ENCODE measurements at regions not wholly inside any gene's neighbourhood (a gene's known extent, or its start where the extent isn't known, plus 50 kb on each side); places are given as distances from the start of the nearest gene placed in this dataset.

GRCh38 chr2:215615067-215615802 is 179.4 kb upstream of the FN1 start:
- TF ChIP-seq, protein P1, sequence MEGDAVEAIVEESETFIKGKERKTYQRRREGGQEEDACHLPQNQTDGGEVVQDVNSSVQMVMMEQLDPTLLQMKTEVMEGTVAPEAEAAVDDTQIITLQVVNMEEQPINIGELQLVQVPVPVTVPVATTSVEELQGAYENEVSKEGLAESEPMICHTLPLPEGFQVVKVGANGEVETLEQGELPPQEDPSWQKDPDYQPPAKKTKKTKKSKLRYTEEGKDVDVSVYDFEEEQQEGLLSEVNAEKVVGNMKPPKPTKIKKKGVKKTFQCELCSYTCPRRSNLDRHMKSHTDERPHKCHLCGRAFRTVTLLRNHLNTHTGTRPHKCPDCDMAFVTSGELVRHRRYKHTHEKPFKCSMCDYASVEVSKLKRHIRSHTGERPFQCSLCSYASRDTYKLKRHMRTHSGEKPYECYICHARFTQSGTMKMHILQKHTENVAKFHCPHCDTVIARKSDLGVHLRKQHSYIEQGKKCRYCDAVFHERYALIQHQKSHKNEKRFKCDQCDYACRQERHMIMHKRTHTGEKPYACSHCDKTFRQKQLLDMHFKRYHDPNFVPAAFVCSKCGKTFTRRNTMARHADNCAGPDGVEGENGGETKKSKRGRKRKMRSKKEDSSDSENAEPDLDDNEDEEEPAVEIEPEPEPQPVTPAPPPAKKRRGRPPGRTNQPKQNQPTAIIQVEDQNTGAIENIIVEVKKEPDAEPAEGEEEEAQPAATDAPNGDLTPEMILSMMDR (IDR thresholded peaks at IDR 0.05; ENCODE audit: low read depth, low read length): no peak
- DNase-seq (ENCODE audit: low read depth in 2 of 2): no peak
- no peak overlapping the region for H3K4me3 ChIP-seq (replicated peaks in 1 of 2; ENCODE audit: low read depth in 2 of 2, low read length in 2 of 2)

DNA sequence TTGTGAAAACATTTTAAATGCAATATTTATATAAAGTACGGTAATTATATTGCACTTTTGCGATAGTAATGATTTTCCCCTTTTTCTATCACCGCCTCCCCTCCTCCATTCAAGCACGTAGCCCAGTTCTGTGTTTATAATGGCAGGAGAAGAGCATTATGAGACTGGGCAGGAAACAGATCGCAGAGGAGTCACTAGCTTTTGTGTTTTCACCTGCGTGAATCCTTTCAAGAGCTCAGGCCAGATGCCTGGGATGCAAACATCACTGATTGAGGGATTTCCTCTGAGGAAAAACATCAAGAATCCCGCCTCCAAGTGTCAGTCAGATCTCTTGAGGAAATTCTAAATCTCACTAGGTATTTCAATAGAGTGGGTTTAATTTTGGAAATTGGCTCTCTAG is 178.4 kb upstream of the FN1 start:
- no peak overlapping the region for H3K4me3 ChIP-seq (replicated peaks in 1 of 2; ENCODE audit: low read depth in 2 of 2, low read length in 2 of 2)
- DNase-seq (ENCODE audit: low read depth in 2 of 2): no peak
- TF ChIP-seq, protein P1 (IDR thresholded peaks at IDR 0.05; ENCODE audit: low read depth, low read length): no peak

- TF ChIP-seq, protein P1 (IDR thresholded peaks at IDR 0.05; ENCODE audit: low read depth, low read length): no peak
These were observed 178.0 kb upstream of the FN1 start for GRCh38 chr2:215613888-215614287.

GRCh38 chr2:215613280-215613679 is 177.4 kb upstream of the FN1 start:
- TF ChIP-seq, protein P1 (IDR thresholded peaks at IDR 0.05; ENCODE audit: low read depth, low read length): no peak
- H3K4me3 ChIP-seq (replicated peaks in 1 of 2; ENCODE audit: low read depth in 2 of 2, low read length in 2 of 2): no peak overlapping the region
- no peak for DNase-seq (ENCODE audit: low read depth in 2 of 2)

More at GRCh38 chr2:215613888-215614287, 178.0 kb upstream of the FN1 start:
- DNase-seq (ENCODE audit: low read depth in 2 of 2): no peak
- H3K4me3 ChIP-seq (replicated peaks in 1 of 2; ENCODE audit: low read depth in 2 of 2, low read length in 2 of 2): no peak overlapping the region

GRCh38 chr2:215612786-215613185 is 176.9 kb upstream of the FN1 start:
- H3K4me3 ChIP-seq (replicated peaks in 1 of 2; ENCODE audit: low read depth in 2 of 2, low read length in 2 of 2): no peak overlapping the region
- peak; percentile 48 to 83 for DNase-seq (ENCODE audit: low read depth in 2 of 2)
- TF ChIP-seq, protein P1 (IDR thresholded peaks at IDR 0.05; ENCODE audit: low read depth, low read length): no peak

- TF ChIP-seq, protein P1 (IDR thresholded peaks at IDR 0.05; ENCODE audit: low read depth, low read length): no peak
- DNase-seq (ENCODE audit: low read depth in 2 of 2): no peak
- H3K4me3 ChIP-seq (replicated peaks in 1 of 2; ENCODE audit: low read depth in 2 of 2, low read length in 2 of 2): no peak overlapping the region
These were observed 175.9 kb upstream of the FN1 start for GRCh38 chr2:215611609-215612386.
